Neuron (in vitro differentiated cells): ENCODE measurements at regions not wholly inside any gene's neighbourhood (a gene's known extent, or its start where the extent isn't known, plus 50 kb on each side); places are given as distances from the start of the nearest gene placed in this dataset.

Source experiments
- H2AFZ ChIP-seq: one replicate; pipeline ENCODE4 v1.6.1; 2013; ENCODE audit warnings: low read depth, mild to moderate bottlenecking, inconsistent platforms, low read length, moderate library complexity
- H3K27me3 ChIP-seq: one replicate; pipeline ENCODE4 v1.6.1; 2013; ENCODE audit warnings: low read length; ENCODE audit not compliant: insufficient read depth
- H3K36me3 ChIP-seq: one replicate; pipeline ENCODE4 v1.6.1; 2013; ENCODE audit warnings: low read length; ENCODE audit not compliant: insufficient read depth
- H3K4me1 ChIP-seq: one replicate; pipeline ENCODE4 v1.6.1; 2013; ENCODE audit warnings: low read length; ENCODE audit not compliant: insufficient read depth
- H3K4me3 ChIP-seq: 2 replicates; pipeline ENCODE4 v1.5.1; 2013; ENCODE audit warnings: mild to moderate bottlenecking, low read length, moderate library complexity
- H3K9me3 ChIP-seq: one replicate; pipeline ENCODE4 v1.6.1; 2013; ENCODE audit warnings: low read length

- Histone ChIP-seq H3K27me3 (no peaks in the 10 kb centered on the region), H3K9me3 (peaks cover 8% of the 10 kb centered on the region), H3K4me3 (no peak overlapping the region), H3K4me1 (peaks cover 6% of the 10 kb centered on the region), H3K36me3 (no peaks in the 10 kb centered on the region), H2AFZ (no peak overlapping the region)
These were observed 62.9 kb downstream of the ACKR3 start for GRCh38 chr2:236632295-236633218.

- peaks cover 8% of the 10 kb centered on the region for H3K9me3 ChIP-seq
- H3K4me1 ChIP-seq: peaks cover 6% of the 10 kb centered on the region
- no peak overlapping the region for H2AFZ ChIP-seq
- no peaks in the 10 kb centered on the region for H3K36me3 ChIP-seq
- H3K27me3 ChIP-seq: no peaks in the 10 kb centered on the region
- no peak overlapping the region for H3K4me3 ChIP-seq
These were observed 63.6 kb downstream of the ACKR3 start for GRCh38 chr2:236633219-236633570.

GRCh38 chr2:236633775-236634560 is 64.3 kb downstream of the ACKR3 start:
- H2AFZ ChIP-seq: no peak overlapping the region
- peaks cover 6% of the 10 kb centered on the region for H3K4me1 ChIP-seq
- peaks cover 8% of the 10 kb centered on the region for H3K9me3 ChIP-seq
- H3K36me3 ChIP-seq: no peaks in the 10 kb centered on the region
- H3K27me3 ChIP-seq: no peaks in the 10 kb centered on the region
- no peak overlapping the region for H3K4me3 ChIP-seq

GRCh38 chr2:236636261-236636660 is 66.6 kb downstream of the ACKR3 start:
- H3K27me3 ChIP-seq: no peaks in the 10 kb centered on the region
- no peak overlapping the region for H2AFZ ChIP-seq
- H3K4me3 ChIP-seq: no peak overlapping the region
- no peaks in the 10 kb centered on the region for H3K36me3 ChIP-seq
- peaks cover 17% of the 10 kb centered on the region for H3K9me3 ChIP-seq
- H3K4me1 ChIP-seq: no peaks in the 10 kb centered on the region

- Histone ChIP-seq H3K36me3 (no peaks in the 10 kb centered on the region), H3K4me1 (no peaks in the 10 kb centered on the region)
These were observed 67.3 kb downstream of the ACKR3 start for GRCh38 chr2:236636714-236637470.

GRCh38 chr2:236637686-236638569 is 68.3 kb downstream of the ACKR3 start:
- no peaks in the 10 kb centered on the region for H3K36me3 ChIP-seq

More at GRCh38 chr2:236636714-236637470, 67.3 kb downstream of the ACKR3 start:
- no peak overlapping the region for H3K4me3 ChIP-seq
- no peak overlapping the region for H2AFZ ChIP-seq
- H3K27me3 ChIP-seq: no peaks in the 10 kb centered on the region
- H3K9me3 ChIP-seq: peaks cover 21% of the 10 kb centered on the region

GRCh38 chr2:236638707-236639106 is 69.1 kb downstream of the ACKR3 start:
- Histone ChIP-seq H2AFZ (no peak overlapping the region), H3K36me3 (no peaks in the 10 kb centered on the region), H3K4me3 (no peak overlapping the region), H3K27me3 (no peaks in the 10 kb centered on the region), H3K9me3 (peaks cover 32% of the 10 kb centered on the region), H3K4me1 (no peaks in the 10 kb centered on the region)

More at GRCh38 chr2:236637686-236638569, 68.3 kb downstream of the ACKR3 start:
- no peaks in the 10 kb centered on the region for H3K27me3 ChIP-seq
- H3K9me3 ChIP-seq: peaks cover 28% of the 10 kb centered on the region
- H3K4me1 ChIP-seq: no peaks in the 10 kb centered on the region
- H3K4me3 ChIP-seq: no peak overlapping the region
- no peak overlapping the region for H2AFZ ChIP-seq

GRCh38 chr2:236639461-236640235 is 70.0 kb downstream of the ACKR3 start:
- Histone ChIP-seq H3K27me3 (no peaks in the 10 kb centered on the region), H3K4me1 (no peaks in the 10 kb centered on the region), H3K4me3 (no peak overlapping the region), H2AFZ (no peak overlapping the region), H3K36me3 (no peaks in the 10 kb centered on the region), H3K9me3 (peaks cover 37% of the 10 kb centered on the region)

- Histone ChIP-seq H3K9me3 (peaks cover 34% of the 10 kb centered on the region), H3K4me1 (no peaks in the 10 kb centered on the region), H3K4me3 (no peak overlapping the region), H2AFZ (no peak overlapping the region), H3K36me3 (no peaks in the 10 kb centered on the region), H3K27me3 (no peaks in the 10 kb centered on the region)
These were observed 71.6 kb downstream of the ACKR3 start for GRCh38 chr2:236641051-236641726.

- H3K27me3 ChIP-seq: no peaks in the 10 kb centered on the region
- no peaks in the 10 kb centered on the region for H3K36me3 ChIP-seq
- no peaks in the 10 kb centered on the region for H3K4me1 ChIP-seq
- peaks cover 34% of the 10 kb centered on the region for H3K9me3 ChIP-seq
- H2AFZ ChIP-seq: no peak overlapping the region
- no peak overlapping the region for H3K4me3 ChIP-seq
These were observed 72.5 kb downstream of the ACKR3 start for GRCh38 chr2:236642125-236642524.

GRCh38 chr2:236642584-236643291 is 73.1 kb downstream of the ACKR3 start:
- Histone ChIP-seq H3K4me1 (no peaks in the 10 kb centered on the region), H3K36me3 (no peaks in the 10 kb centered on the region), H3K9me3 (peaks cover 34% of the 10 kb centered on the region), H3K27me3 (no peaks in the 10 kb centered on the region), H2AFZ (no peak overlapping the region), H3K4me3 (no peak overlapping the region)
